SH-SY5Y (cell line): ENCODE measurements at regions not wholly inside any gene's neighbourhood (a gene's known extent, or its start where the extent isn't known, plus 50 kb on each side); places are given as distances from the start of the nearest gene placed in this dataset.

Experiments used
- GATA2 ChIP-seq: IDR thresholded peaks from 2 replicates; pipeline ENCODE4 v1.6.1; 2011; ENCODE audit warnings: mild to moderate bottlenecking, low read depth, low read length
- GATA3 ChIP-seq: IDR thresholded peaks from 2 replicates; pipeline ENCODE4 v1.6.1; 2011; ENCODE audit warnings: low read depth, mild to moderate bottlenecking, low read length, moderate library complexity

- TF ChIP-seq GATA2 (no peak), GATA3 (no peak)
Measured at GRCh38 chr2:118737684-118738083, 109.8 kb downstream of the EN1 start.
